HCT116 (cell line): ENCODE measurements at regions not wholly inside any gene's neighbourhood (a gene's known extent, or its start where the extent isn't known, plus 50 kb on each side); places are given as distances from the start of the nearest gene placed in this dataset.

Experiments used
- ATF3 ChIP-seq: IDR thresholded peaks from 2 replicates; pipeline ENCODE4 v1.6.1; 2012
- CEBPB ChIP-seq: IDR thresholded peaks from 2 replicates; pipeline ENCODE4 v1.6.1; 2012; ENCODE audit warnings: low read depth
- CTCF ChIP-seq, 3 experiments: fragments of 200-600 bp in 1 of 3; sonication (generic) in 1 of 3; IDR thresholded peaks in 2 of 3; conservative IDR thresholded peaks in 1 of 3; 2 replicates each; pipeline ENCODE4 v1.5.1; 2012 to 2017; ENCODE audit warnings: low read depth in 2 of 3, low read length in 2 of 3, antibody characterized with exemption in 1 of 3, borderline replicate concordance in 1 of 3, control low read depth in 1 of 3, mild to moderate bottlenecking in 1 of 3, mixed read lengths in 1 of 3, mixed run types in 1 of 3, moderate library complexity in 1 of 3; ENCODE audit not compliant: insufficient read depth in 1 of 3
- EGR1 ChIP-seq: IDR thresholded peaks from 2 replicates; pipeline ENCODE4 v1.6.1; 2012; ENCODE audit warnings: low read depth
- EZH2 ChIP-seq: fragments of 200-600 bp; sonication (generic); IDR thresholded peaks from 2 replicates; pipeline ENCODE4 v1.6.1; 2017; ENCODE audit warnings: antibody characterized with exemption, mixed run types
- JUND ChIP-seq: IDR thresholded peaks from 2 replicates; pipeline ENCODE4 v1.6.1; 2012
- POLR2A ChIP-seq: IDR thresholded peaks from 2 replicates; pipeline ENCODE4 v1.7.0; 2011; ENCODE audit warnings: borderline replicate concordance; ENCODE audit not compliant: insufficient read depth, insufficient read length; ENCODE audit errors: extremely low read depth
- POLR2AphosphoS5 ChIP-seq: IDR thresholded peaks from 2 replicates; pipeline ENCODE4 v1.6.1; 2011; ENCODE audit warnings: mild to moderate bottlenecking, low read depth, low read length, moderate library complexity
- RAD21 ChIP-seq: IDR thresholded peaks from 2 replicates; pipeline ENCODE4 v1.6.1; 2012; ENCODE audit warnings: low read depth, mild to moderate bottlenecking
- REST ChIP-seq: IDR thresholded peaks from 2 replicates; pipeline ENCODE4 v1.6.1; 2012; ENCODE audit warnings: low read depth
- SRF ChIP-seq: IDR thresholded peaks from 2 replicates; pipeline ENCODE4 v1.6.1; 2012; ENCODE audit warnings: low read depth
- YY1 ChIP-seq: IDR thresholded peaks from 2 replicates; pipeline ENCODE4 v1.6.1; 2011; ENCODE audit warnings: low read length, low read depth, moderate library complexity, mild to moderate bottlenecking; ENCODE audit not compliant: insufficient replicate concordance; ENCODE audit errors: extremely low read depth
- ZBTB33 ChIP-seq: IDR thresholded peaks from 2 replicates; pipeline ENCODE4 v1.6.1; 2011; ENCODE audit warnings: mild to moderate bottlenecking, low read length, moderate library complexity; ENCODE audit not compliant: insufficient replicate concordance; ENCODE audit errors: extremely low read depth
- ZNF274 ChIP-seq: fragments of 200-500 bp; sonication (Bioruptor generic); IDR thresholded peaks from 2 replicates; pipeline ENCODE4 v1.6.1; 2014; ENCODE audit warnings: mild to moderate bottlenecking, low read depth, low read length, inconsistent platforms

- no peak for TF ChIP-seq CTCF (IDR thresholded peaks at IDR 0.05 in 2 of 3, conservative IDR thresholded peaks at IDR 0.05 in 1 of 3; ENCODE audit: borderline replicate concordance in 1 of 3, insufficient read depth in 1 of 3, low read depth in 2 of 3, low read length in 2 of 3)
- TF ChIP-seq CEBPB, result no peak
- no peak for TF ChIP-seq POLR2AphosphoS5
- TF ChIP-seq POLR2A, result no peak
- no peak for TF ChIP-seq EZH2
- TF ChIP-seq JUND, result no peak
- no peak for TF ChIP-seq ATF3
- no peak for TF ChIP-seq RAD21
- no peak for TF ChIP-seq SRF
- no peak for TF ChIP-seq ZNF274
- no peak for TF ChIP-seq REST
- no peak for TF ChIP-seq ZBTB33
- TF ChIP-seq EGR1, result no peak
- TF ChIP-seq YY1, result no peak
Observed at GRCh38 chr9:91127653-91128052, 234.1 kb downstream of the AUH start.
